Activated naive CD4-positive, alpha-beta T cell treated with Interleukin-2 at 50 U/mL for 16 hours (primary cell): ENCODE measurements at regions not wholly inside any gene's neighbourhood (a gene's known extent, or its start where the extent isn't known, plus 50 kb on each side); places are given as distances from the start of the nearest gene placed in this dataset.

ENCODE experiments used
- DNase-seq: peaks from one replicate; pipeline ENCODE4 v3.0.0-alpha.2; 2020

DNA sequence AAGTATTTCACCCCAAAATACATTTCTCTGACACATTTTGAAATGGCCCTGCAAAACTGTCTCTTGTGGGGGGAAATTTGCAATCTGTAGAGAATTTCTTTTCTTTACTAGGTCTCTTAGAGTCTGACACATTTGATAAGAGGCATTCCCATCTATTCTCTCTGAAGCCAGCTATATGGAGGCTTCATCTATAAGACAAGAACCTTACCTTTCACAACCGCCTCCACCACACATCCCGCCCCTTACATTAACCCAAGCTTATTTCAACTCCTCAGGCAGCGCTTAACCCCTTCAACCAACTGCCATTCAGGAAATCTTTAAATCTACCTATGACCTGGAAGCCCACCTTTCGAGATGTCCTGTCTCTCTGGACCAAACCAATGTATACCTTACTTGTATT lies 829.5 kb downstream of the TLE4 start:
- DNase-seq, result no peak

GRCh38 chr9:80400624-80401230 lies 829.0 kb downstream of the TLE4 start:
- no peak for DNase-seq

DNA sequence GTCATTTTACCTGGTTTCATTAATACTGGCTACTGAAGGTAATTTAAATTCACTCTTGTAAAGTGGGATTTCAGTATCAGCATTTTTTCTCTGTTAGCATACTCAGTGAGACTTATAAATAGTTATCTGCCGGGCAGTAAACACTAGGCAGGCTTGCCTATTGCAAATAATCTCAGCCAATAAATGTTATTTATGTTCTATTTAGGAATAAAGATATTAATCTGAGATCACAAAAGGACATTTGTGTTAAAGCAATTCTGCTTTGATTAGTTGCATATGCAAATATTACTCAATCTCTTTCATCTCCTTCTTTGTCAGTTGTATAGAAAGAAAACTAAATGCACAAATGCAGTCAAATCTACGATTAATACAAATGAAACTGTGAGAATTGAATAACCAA lies 827.8 kb downstream of the TLE4 start:
- DNase-seq, result no peak

DNA sequence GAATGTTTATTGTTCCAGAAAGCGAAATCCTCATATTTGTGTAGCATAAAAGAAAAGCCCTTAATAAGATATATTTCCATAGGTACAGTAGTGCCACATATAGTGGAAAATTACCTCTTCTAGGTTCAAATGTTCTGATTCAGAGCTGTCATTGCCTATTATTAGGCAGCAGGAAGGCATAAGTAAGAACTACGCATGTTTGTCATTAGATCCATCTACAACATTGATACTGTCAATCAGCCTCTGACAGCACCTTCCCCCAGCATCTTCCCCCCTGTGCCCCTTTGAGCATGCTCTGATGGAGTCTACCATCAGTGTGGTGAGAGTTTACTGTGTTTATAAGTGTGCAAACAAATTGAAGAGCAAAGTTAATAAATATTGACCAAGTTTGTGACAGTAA lies 816.1 kb downstream of the TLE4 start:
- no peak for DNase-seq

- DNase-seq, result no peak
Measured at GRCh38 chr9:80385246-80385645, 813.5 kb downstream of the TLE4 start.

DNA sequence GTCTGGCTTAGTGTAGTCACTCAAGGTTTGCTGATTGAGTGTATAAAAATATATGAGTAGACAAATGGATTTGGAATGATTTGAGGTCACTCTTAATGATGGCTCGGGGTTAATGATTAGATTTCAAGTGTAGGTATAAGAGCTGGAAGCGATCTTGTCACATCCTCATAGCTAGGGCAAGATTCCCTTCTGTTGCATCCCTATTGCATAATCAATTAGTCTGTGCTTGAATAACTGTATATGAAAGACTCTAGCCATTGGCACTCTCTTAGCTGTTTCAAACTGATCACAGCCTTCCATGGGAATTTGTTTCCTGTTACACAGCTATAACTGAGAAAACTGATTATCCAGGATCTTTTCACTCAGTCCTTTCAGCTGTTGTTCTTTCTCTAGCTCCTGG lies 811.6 kb downstream of the TLE4 start:
- DNase-seq, result no peak

DNA sequence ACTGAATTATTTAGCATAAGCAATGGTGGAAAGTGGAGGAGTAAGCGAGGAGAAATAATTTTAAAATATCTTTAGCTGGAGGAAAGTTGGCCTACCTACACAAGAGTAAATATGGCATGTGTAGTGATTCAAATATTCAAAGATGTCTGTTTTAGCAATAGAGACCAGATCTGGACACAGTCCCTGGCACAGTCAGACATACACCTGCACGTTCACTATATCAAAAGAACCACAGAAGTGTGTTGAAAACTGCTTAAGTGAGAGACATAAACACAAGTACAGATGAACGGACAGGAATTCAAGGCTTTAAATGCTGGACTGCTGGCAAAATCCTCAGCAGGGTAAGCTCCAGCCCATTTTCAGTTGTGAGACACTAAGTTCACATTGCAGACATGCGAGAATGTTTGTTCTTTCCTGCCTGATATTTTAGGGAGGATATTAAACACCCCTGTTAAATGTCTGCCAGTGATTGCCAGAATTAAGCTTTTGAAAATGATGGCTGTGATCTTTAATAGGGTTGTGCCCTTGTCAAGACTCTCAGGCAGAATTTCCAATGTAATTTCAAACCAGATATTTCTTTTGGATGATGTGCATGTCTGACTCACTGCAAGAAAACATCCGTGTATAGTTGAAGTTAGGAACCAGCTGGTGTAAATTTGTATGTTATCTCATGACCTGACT lies 810.6 kb downstream of the TLE4 start:
- DNase-seq, result no peak

- DNase-seq, result no peak
Measured at GRCh38 chr9:80380301-80380700, 808.5 kb downstream of the TLE4 start.

DNA sequence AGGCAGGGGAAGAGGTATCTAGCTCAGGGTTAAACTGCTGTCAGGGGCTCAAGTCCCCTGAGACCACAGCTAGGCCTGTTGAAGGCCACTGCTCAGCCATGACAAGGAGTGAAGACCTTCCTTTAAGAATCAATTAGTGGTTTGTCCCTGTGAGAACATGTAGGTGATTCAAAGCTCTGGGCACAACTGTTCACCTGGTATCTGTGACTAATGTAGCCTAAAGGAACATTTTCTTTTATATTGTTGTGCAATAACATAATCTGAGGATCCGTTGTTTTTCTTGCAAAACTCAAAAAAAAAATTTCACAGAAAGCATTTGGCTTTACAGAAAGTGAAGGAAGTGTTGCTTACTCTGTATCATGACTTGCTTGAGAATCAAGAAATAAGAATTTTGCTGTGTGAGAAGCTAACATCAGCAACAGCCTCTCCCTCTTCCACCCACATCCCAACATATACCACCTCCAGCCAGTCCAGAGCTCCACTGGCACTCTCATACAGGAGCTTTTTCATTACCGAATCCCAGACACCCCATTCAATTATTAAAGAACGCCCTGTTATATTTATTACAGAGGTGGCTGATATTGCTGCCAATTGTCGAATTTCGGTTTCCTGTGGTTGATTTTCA lies 807.0 kb downstream of the TLE4 start:
- no peak for DNase-seq

DNA sequence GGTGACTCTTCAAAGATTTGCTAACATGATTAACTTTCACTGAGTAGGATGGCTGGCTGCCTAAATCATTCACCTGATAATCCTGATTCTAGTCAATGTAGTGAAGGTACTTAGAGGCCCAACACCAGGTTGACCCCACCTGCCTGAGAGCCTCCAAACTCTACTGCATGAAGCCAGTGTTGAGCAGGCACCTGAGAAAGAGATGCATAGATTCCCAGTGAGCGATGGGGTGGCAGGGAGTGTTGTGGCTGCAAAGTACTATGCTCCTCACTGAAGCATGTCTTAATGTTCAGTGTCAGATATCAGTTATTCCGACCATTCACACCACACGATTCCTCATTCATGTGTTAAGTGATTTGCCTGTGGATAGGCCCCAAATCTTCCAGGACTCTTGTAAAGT lies 804.4 kb downstream of the TLE4 start:
- no peak for DNase-seq

- DNase-seq, result no peak
Measured at GRCh38 chr9:80375477-80375876, 803.7 kb downstream of the TLE4 start.

GRCh38 chr9:80369641-80370040 lies 797.9 kb downstream of the TLE4 start:
- no peak for DNase-seq

DNA sequence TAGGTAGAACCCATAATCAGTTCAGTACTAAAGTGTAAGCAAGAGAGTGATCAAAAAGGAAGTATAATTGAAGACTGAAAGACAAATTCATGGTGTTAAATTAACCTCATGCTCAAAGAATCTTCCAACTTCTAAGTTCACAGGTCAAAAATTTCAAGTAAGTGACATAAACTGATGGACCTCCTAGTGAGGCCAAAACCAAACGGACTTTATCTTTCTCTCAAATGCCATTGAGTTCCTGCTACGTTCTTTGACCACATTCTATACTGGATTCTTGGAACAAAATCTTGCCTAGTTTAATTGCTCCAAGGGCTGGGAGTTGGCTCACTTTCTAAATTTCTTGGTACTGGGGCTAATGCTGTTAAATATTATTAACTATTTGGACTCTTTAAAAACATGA lies 794.9 kb downstream of the TLE4 start:
- DNase-seq, result no peak

GRCh38 chr9:80359941-80360881 lies 788.4 kb downstream of the TLE4 start:
- DNase-seq, result no peak

DNA sequence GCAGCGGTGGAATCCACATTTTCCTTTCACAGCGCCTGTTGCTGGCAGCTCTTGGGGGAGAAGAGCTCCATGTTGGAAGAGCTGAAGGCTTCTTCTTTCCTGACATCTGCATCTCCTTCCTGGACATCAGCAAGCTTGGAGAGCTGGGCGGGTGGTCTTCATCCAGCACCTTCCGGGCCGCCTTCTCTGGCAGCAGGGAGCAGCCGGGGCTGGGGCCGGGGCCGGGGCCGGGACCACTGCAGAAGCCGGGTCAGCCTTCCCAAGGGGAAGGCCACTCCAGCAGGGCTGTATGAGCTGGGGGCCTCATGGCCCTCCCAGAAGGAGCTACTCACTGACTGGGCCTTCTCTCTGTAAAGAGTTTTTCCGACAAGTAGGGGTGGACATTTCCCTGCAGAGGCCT lies 787.5 kb downstream of the TLE4 start:
- DNase-seq, result no peak

DNA sequence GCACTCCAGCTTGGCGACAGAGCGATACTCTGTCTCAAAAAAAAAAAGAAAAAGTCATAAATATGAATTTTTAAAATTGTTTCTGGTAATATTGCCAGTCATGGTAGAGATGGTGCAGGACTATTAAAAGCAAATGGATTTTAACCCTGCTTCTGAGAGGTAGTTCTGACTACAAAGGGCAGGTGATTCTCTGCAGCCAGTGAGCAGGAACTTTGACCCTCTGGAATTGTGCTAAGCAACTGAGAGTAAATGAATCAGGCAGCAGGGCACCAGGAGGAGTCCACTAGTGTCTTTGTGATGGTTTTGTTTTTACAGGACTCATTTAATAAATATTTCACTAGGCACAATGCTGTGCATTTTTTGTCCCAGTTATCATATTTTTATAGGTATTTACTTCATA lies 781.2 kb downstream of the TLE4 start:
- DNase-seq, result no peak

- DNase-seq, result no peak
Measured at GRCh38 chr9:80351612-80352011, 779.8 kb downstream of the TLE4 start.

GRCh38 chr9:80326105-80326504 lies 754.3 kb downstream of the TLE4 start:
- DNase-seq, result no peak

DNA sequence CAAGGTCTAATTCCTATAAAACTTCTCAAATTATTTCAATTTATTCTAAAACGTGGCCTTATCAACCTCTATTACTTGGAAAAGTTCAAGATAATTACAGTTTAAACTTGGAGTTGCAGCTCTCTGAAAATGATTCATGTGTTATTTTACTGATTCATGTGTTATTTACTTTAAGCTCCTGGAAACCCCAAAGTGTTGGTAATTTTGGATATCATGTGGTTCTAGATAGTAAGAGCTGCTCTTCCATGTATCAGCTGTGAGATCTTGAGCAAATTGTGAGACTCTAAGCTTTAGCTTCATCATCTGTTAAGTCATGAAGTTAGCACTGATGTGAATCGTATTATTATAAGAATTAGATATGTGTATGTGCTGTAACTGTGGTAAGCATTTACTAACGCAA lies 749.2 kb downstream of the TLE4 start:
- DNase-seq, result no peak

DNA sequence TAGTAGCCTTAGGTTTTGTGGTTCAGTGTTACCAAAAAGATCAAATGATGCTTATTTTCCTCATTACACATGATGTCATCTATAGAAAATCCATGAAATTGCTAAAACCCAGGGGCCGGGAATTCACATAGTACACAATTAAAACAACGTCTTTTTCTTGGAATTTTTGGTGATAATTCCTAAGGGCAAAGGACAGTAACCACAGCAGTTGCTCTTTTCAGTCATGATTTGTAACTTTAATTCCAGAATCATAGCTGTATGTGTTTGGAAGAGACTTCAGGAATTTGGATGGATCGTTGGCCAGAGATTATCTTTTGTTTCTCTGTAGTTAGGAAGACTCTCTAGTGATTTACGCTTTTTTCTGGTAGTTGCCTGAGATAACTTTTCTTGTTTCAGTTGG lies 748.7 kb downstream of the TLE4 start:
- no peak for DNase-seq

DNA sequence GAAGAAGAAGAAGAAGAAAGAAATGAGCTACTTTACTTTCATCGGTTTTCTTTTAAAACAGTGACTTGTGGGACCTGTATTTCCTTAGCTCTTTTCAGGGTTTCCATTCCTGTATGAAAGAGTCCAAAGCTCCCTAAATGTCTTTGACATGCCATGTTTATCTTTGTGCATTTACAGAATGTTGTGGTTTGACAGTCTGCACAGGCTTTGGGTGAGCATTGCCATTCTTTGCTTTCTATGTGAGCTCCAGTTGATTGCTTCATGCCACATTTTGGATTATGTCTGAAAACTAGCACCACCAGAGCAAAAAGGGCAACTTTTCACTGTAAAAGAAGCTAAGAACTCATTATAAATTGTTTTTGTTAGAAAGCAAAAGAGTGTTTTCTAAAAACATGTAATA lies 733.4 kb downstream of the TLE4 start:
- DNase-seq, result no peak

GRCh38 chr9:80294955-80295354 lies 723.2 kb downstream of the TLE4 start:
- no peak for DNase-seq

GRCh38 chr9:80294318-80294717 lies 722.6 kb downstream of the TLE4 start:
- DNase-seq, result no peak

DNA sequence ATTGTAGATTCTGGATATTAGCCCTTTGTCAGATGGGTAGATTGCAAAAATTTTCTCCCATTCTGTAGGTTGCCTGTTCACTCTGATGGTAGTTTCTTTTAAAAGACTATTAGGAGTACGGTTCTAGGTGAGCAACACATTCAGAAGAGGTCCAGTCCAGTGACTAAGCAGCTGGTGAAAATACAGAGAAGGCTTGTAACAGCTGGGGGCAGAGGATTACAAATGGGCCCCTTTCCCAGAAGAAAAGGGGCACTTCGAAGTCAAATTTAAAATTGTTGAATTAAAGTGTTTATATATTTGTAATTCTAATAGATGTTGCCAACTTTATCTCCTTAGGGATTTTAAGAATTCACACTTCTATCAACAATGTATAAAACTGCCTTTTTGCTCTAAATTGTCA lies 720.5 kb downstream of the TLE4 start:
- no peak for DNase-seq
